GM19025 (cell line): ENCODE measurements at regions not wholly inside any gene's neighbourhood (a gene's known extent, or its start where the extent isn't known, plus 50 kb on each side); places are given as distances from the start of the nearest gene placed in this dataset.

Source experiments
- ATAC-seq: cut with Tn5 transposase; IDR thresholded peaks from one replicate; pipeline ENCODE4 v1.9.1; 2021; ENCODE audit warnings: mild to moderate bottlenecking, low read depth, moderate library complexity; ENCODE audit not compliant: unreplicated experiment

DNA sequence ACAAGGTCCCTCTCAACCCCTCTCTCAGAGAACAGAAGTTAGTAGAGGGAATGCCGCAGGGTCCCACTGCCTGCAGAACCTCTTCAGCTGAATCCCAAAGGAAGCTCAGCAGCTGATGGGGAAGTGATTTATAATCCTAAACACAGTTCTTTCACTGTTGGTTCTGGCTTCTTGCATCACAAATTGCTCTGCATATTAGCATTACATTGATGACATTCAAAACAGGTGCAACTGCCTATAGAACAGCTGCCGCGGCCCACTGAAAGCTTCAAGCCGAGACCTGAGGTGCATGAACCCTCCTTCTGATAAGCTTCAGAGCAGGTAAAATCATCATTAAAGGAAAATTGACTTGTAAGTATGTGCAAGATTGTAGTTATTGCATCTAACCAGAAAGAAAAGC, 75.2 kb upstream of the KIRREL3 start:
- ATAC-seq = no peak

DNA sequence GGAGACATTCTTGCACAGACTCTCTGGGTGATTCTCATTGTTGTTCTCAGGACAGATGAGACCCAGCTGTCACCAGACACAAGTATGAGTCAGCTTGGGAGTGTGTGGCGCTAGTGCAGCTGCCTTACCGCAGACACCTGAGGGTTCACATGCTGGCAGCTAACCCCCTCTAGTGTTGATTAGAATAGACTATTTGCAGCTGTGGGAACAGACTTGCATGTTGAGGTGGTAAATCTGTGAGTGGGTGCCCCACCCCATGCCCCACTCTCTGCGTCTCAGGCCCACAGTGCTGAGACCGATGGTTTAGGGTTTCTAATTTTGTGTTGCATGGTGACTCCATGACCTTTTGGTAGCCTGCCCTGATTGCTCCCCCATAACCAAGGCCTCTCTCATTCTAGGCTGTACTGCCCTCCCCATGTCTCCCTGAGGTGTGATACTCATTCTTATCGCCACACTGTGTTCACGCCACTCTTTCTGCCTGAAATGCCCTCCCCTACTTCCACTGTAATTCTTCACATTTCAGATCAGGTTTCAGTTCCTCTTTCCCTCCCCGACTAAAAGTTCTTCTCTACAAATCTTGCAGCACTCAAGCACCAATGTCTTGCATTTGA, 73.7 kb upstream of the KIRREL3 start:
- peak; percentile 95 for ATAC-seq

DNA sequence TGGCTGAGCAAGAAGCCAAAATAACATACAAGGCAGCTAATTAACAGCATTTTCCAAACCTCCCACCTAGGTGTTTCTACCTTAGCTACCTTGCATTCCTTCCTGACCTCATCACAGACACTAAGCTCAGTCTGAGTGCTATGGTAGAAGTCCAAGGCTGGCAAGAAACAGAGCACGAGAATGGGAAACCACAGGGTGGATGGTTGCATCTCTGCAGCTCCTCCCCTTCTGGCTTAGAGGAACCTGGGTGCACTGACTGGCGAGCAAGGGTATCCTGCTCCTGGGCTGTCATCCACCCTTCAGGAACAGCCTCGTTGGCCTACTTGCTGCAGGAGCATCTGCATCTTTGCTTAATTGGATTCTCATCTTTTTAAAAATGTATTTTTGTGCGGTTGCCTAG, 73.1 kb upstream of the KIRREL3 start:
- ATAC-seq = no peak

- ATAC-seq = no peak
Observed at GRCh38 chr11:127071606-127072005, 71.0 kb upstream of the KIRREL3 start.

GRCh38 chr11:127070808-127071207, 70.2 kb upstream of the KIRREL3 start:
- no peak for ATAC-seq

GRCh38 chr11:127066401-127067090, 66.0 kb upstream of the KIRREL3 start:
- ATAC-seq = no peak

DNA sequence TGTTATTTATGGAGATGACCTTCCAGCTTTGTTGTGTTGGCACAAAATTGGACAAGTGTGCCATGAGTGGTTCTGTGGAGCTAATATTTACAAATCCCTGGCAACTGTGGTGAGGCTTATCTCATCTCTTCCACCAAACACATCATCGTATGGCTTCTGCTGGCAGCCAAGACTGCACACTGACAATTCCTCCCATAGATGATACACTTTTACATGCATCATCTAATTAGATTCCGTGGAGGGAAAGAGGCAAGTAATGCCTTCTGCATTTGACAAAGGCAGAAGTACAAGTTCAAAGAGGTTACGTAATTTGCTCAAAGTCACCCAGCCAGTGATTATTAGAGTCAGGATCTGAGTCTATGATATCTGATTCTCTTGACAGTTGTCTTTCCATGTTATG, 62.7 kb upstream of the KIRREL3 start:
- no peak for ATAC-seq

GRCh38 chr11:127061947-127062346, 61.4 kb upstream of the KIRREL3 start:
- ATAC-seq = no peak

DNA sequence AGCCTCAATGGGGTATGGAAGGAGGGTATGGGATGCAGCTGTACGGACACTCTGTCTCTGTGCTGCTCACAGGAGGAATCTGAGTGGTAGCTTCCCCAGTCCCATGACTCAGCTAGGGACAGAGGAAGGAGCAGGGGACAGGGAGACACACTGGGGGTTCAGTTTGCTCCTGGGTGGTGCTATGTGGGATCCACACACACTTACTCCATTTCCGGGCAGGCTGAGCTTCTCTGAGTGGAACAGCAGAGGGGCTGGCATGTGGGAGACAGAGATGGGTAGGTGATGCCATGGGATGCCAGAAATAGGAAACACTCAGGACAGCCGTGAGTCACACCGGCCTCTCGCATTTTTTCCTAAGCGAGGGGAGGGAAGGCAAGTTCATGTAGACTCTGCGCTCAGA, 59.2 kb upstream of the KIRREL3 start:
- ATAC-seq = no peak

GRCh38 chr11:127059286-127059685, 58.7 kb upstream of the KIRREL3 start:
- ATAC-seq = no peak

GRCh38 chr11:127058524-127058923, 58.0 kb upstream of the KIRREL3 start:
- no peak for ATAC-seq

DNA sequence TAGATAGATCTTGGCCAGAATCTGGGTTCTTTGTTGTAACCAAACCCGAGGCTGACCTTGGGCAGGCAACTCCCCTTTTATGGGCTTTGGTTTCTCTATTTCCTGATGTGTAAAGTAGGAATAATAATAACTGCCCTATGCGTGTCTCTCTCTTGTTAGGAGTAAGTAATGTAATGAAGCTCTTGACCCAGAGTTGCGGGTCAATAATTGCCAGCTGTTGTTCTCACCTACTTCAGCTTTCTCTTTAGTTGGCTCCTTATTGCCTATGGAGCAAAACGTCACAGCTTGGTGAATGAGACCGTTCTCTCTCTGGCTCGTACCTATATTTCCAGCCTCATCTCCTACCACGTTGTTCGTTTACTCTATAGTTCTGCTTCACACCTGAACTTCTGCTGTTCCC, 56.6 kb upstream of the KIRREL3 start:
- ATAC-seq = no peak

DNA sequence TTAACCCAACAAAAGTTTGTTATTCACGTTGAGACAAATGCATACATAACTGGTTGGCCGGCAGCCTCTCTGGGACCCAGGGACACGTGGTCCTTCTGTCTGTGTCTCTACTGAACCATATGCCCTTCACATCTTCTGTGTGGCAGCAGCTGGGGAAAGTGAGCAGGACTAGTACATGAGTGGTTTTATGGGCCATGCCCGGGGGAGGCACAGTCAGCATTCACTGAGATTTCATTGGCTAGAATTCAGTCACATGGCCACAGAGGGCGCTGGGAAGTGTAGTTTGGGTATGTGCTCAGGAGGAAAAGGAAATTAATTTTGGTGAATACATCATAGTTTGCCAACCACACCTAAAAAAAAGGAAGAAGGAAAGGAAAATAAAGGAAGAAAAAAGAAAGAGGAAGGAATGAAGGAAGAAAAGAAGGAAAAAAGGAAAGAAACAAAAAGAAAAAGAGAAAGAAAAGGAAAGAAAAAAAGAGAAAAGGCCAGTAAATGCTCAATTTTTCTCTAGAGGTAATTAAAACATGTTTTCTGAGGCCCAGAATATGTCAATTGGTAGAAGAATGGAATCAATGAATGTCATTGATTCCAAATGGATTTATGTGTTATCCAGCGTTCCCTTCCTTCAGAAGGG, 55.9 kb upstream of the KIRREL3 start:
- no peak for ATAC-seq

GRCh38 chr11:127055236-127055635, 54.7 kb upstream of the KIRREL3 start:
- no peak for ATAC-seq

- no peak for ATAC-seq
Observed at GRCh38 chr11:127054153-127054552, 53.6 kb upstream of the KIRREL3 start.

GRCh38 chr11:127052404-127052803, 51.8 kb upstream of the KIRREL3 start:
- no peak for ATAC-seq
